ENCODE measurements at regions not wholly inside any gene's neighbourhood (a gene's known extent, or its start where the extent isn't known, plus 50 kb on each side); places are given as distances from the start of the nearest gene placed in this dataset.

GRCh38 chr9:38136386-38136785, 67.4 kb upstream of the SHB start:
- ChIA-PET CTCF (no interaction called here), POLR2A (no interaction called here)
- Histone ChIP-seq H3K9me3 (ENCODE audit: control insufficient read depth, insufficient read depth, low read depth, low read length) (no peaks in the 10 kb centered on the region), H3K4me3 (ENCODE audit: low read depth in 2 of 2, low read length in 2 of 2) (no peak overlapping the region), H3K4me1 (ENCODE audit: control insufficient read depth, insufficient read depth, low read length) (no peaks in the 10 kb centered on the region), H3K27me3 (ENCODE audit: control insufficient read depth, insufficient read depth, low read length) (peaks cover 6% of the 10 kb centered on the region), H3K36me3 (ENCODE audit: control insufficient read depth, insufficient read depth, low read length) (no peaks in the 10 kb centered on the region), H3K27ac (ENCODE audit: low read length) (no peak overlapping the region)
- ATAC-seq (no peak), DNase-seq (ENCODE audit: low read depth, low spot score) (no peak)
- in situ Hi-C loops (cut with HindIII; ENCODE audit: low pct_unique_long_range_greater_than_20kb, low sequenced_read_pairs) (no loop called here), intact Hi-C loops (cut with micrococcal nuclease; ENCODE audit: unreplicated experiment) (no loop called here)
- TF ChIP-seq SIN3A (IDR thresholded peaks at IDR 0.05; ENCODE audit: borderline replicate concordance, insufficient read depth, low read depth, low read length), result no peak
- no peak for TF ChIP-seq CTCF (IDR thresholded peaks at IDR 0.05)
- TF ChIP-seq REST (IDR thresholded peaks at IDR 0.05; ENCODE audit: insufficient read depth in 1 of 2, low read depth in 2 of 2, low read length in 1 of 2), result no peak
- TF ChIP-seq TCF7L2 (IDR thresholded peaks at IDR 0.05; ENCODE audit: low read depth, low read length), result no peak
- no peak for TF ChIP-seq POLR2AphosphoS5 (IDR thresholded peaks at IDR 0.05; ENCODE audit: low read depth, low read length)
- no TSS peak for BruUV-seq (replicated peaks)

GRCh38 chr9:38134611-38135237, 65.7 kb upstream of the SHB start:
- peaks cover 4% of the 10 kb centered on the region; the same call in 1 of the 2 replicates for H3K27me3 ChIP-seq (ENCODE audit: control insufficient read depth, insufficient read depth, low read length)
- CTCF ChIA-PET, result no interaction called here
- no TSS peak for BruUV-seq (replicated peaks)
- intact Hi-C loops (cut with micrococcal nuclease; ENCODE audit: unreplicated experiment), result no loop called here
- DNase-seq (ENCODE audit: low read depth, low spot score), result no peak
- H3K27ac ChIP-seq (ENCODE audit: low read length), result no peak overlapping the region
- in situ Hi-C loops (cut with HindIII; ENCODE audit: low pct_unique_long_range_greater_than_20kb, low sequenced_read_pairs), result no loop called here
- POLR2A ChIA-PET, result no interaction called here
- no peak for TF ChIP-seq CTCF (IDR thresholded peaks at IDR 0.05)
- TF ChIP-seq REST (IDR thresholded peaks at IDR 0.05; ENCODE audit: insufficient read depth in 1 of 2, low read depth in 2 of 2, low read length in 1 of 2), result no peak
- no peak for TF ChIP-seq TCF7L2 (IDR thresholded peaks at IDR 0.05; ENCODE audit: low read depth, low read length)
- TF ChIP-seq SIN3A (IDR thresholded peaks at IDR 0.05; ENCODE audit: borderline replicate concordance, insufficient read depth, low read depth, low read length), result no peak
- no peak for TF ChIP-seq POLR2AphosphoS5 (IDR thresholded peaks at IDR 0.05; ENCODE audit: low read depth, low read length)
- no peaks in the 10 kb centered on the region for H3K4me1 ChIP-seq (ENCODE audit: control insufficient read depth, insufficient read depth, low read length)
- no peaks in the 10 kb centered on the region for H3K36me3 ChIP-seq (ENCODE audit: control insufficient read depth, insufficient read depth, low read length)
- H3K4me3 ChIP-seq (ENCODE audit: low read depth in 2 of 2, low read length in 2 of 2), result no peak overlapping the region
- no peak for ATAC-seq
- H3K9me3 ChIP-seq (ENCODE audit: control insufficient read depth, insufficient read depth, low read depth, low read length), result no peaks in the 10 kb centered on the region
